ENCODE measurements at regions not wholly inside any gene's neighbourhood (a gene's known extent, or its start where the extent isn't known, plus 50 kb on each side); places are given as distances from the start of the nearest gene placed in this dataset.
"Not testable (repeated sequence)": the region's sequence is repeated elsewhere in the genome, so short reads cannot be mapped to it uniquely, and the experiment has no call there.

DNA sequence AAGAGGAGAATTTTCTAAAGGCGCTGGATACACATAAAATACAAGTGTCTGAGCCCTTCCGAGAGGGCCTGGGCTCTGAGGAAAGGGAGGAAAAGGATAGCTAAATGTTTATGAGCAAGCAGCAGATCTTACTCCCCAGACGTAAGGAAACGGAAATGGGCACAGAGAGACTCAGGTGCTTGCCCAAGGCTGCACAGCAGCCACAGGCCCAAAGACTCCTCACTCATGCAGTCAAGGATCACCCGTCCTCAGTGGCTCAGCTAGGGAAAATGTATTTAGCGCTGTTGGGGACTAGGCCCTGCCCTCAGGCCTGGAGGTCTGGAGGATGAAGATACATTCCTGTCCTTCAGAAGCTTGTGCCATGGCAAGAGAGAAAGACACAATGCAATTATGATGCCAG, 107.2 kb upstream of the SYT13 start:
- CTCF ChIA-PET, result no interaction called here
- POLR2A ChIA-PET, result no interaction called here
- no peak for DNase-seq (ENCODE audit: extremely low spot score)
- TF ChIP-seq, protein P1, sequence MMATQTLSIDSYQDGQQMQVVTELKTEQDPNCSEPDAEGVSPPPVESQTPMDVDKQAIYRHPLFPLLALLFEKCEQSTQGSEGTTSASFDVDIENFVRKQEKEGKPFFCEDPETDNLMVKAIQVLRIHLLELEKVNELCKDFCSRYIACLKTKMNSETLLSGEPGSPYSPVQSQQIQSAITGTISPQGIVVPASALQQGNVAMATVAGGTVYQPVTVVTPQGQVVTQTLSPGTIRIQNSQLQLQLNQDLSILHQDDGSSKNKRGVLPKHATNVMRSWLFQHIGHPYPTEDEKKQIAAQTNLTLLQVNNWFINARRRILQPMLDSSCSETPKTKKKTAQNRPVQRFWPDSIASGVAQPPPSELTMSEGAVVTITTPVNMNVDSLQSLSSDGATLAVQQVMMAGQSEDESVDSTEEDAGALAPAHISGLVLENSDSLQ (IDR thresholded peaks at IDR 0.05), result no peak
- TF ChIP-seq SP1 (IDR thresholded peaks at IDR 0.05) (no peak), SUZ12 (IDR thresholded peaks at IDR 0.05) (no peak), HDGF (IDR thresholded peaks at IDR 0.05; ENCODE audit: borderline replicate concordance) (no peak)

DNA sequence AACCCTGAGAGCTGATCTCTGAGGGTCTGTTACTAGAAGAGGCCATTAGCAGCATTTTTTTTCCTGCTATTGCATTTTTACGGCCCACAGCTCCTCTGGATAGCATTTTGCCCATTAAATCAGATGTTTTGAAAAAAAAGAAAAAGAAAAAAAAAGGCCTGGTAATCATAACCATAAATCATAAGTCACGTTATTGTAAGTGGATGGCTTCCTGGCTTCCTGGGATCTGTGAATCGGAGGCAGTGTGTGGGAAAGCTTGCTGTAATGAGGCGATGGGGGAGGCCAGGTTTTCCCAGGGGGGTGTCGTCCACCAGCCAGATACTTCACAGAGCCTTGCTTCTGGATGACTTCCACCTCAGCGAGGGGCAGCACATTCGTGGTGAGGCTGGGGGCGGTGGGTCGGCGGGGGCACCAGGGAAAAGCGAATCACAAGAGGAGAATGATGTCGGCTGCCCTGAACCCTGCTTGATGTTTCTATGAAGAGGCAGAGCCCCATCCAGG, 106.5 kb upstream of the SYT13 start:
- ChIA-PET POLR2A (no interaction called here), CTCF (no interaction called here)
- TF ChIP-seq SP1 (IDR thresholded peaks at IDR 0.05), result no peak
- no peak for TF ChIP-seq NFRKB (IDR thresholded peaks at IDR 0.05)
- no peak for TF ChIP-seq SUZ12 (IDR thresholded peaks at IDR 0.05)
- TF ChIP-seq ELF4 (IDR thresholded peaks at IDR 0.05), result no peak
- TF ChIP-seq, protein P1 (IDR thresholded peaks at IDR 0.05), result no peak
- TF ChIP-seq HDGF (IDR thresholded peaks at IDR 0.05; ENCODE audit: borderline replicate concordance), result no peak
- no peak for TF ChIP-seq TARDBP (IDR thresholded peaks at IDR 0.05)
- TF ChIP-seq ZNF384 (IDR thresholded peaks at IDR 0.05), result no peak
- no peak for DNase-seq (ENCODE audit: extremely low spot score)

DNA sequence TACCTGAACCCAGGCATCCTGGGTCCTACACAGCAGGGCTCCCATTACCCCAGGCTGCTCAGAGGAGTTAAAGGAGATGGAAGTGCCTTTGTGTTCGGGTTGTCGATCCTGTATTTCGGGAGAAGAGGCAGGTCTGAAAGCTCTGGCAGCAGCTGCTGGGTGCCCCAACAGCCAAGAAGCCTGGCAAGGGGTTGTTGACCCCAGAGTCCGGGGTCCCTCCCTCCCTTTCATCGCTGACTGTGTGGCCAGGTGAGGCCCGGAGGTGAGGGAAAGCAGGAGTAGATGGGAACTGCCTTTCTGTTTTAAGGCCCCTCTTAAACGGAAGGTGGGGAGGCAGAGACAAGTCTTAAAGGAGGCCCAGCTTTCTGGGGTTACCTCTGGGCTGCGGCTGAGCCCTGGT, 106.0 kb upstream of the SYT13 start:
- ChIA-PET CTCF (no interaction called here), POLR2A (no interaction called here)
- TF ChIP-seq NFRKB (IDR thresholded peaks at IDR 0.05), result no peak
- no peak for DNase-seq (ENCODE audit: extremely low spot score)

DNA sequence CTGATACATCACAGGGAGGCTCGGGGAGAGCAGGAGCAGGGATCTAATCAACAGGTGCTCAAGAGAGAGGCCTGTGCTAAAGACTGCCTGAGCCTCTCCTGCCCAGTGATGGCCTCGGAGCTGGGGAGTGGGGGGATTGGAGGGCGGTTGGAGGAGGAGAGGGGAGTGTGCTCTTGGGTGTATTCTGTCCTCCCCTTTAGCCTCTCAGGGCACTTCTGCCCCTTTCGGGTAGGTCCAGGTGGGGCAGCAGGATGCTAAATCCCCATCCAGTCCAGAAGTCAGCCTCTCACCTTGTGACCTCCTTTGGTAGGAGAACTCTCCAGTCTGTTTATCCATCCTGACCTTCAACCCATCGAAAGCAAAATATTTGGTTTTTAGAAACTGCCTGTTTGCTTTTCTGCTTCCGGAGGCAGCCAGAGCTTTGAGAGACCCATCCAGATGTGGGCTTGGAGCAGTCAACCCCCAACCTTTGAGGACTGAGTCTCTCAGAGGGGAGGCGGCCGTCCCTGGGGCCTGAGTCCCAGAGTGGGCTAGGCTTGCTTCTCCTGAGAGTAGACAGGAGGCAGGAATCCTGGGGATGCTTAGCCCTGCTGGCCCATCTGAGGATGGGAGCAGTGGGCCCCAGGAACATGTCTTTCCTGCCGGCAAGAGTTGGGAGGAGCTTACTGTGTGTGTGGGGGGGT, 105.2 kb upstream of the SYT13 start:
- CTCF ChIA-PET, result no interaction called here
- TF ChIP-seq BHLHE40 (IDR thresholded peaks at IDR 0.05; ENCODE audit: borderline replicate concordance), result no peak
- TF ChIP-seq NFRKB (IDR thresholded peaks at IDR 0.05), result no peak
- TF ChIP-seq CTBP1 (IDR thresholded peaks at IDR 0.05; ENCODE audit: borderline replicate concordance), result no peak
- no peak for TF ChIP-seq TARDBP (IDR thresholded peaks at IDR 0.05)
- no peak for TF ChIP-seq FOXM1 (IDR thresholded peaks at IDR 0.05; ENCODE audit: borderline replicate concordance)
- no peak for TF ChIP-seq FOXA1 (IDR thresholded peaks at IDR 0.05)
- no peak for TF ChIP-seq L3MBTL2 (conservative IDR thresholded peaks at IDR 0.05)
- TF ChIP-seq, protein P1 (IDR thresholded peaks at IDR 0.05), result no peak
- TF ChIP-seq LEF1 (IDR thresholded peaks at IDR 0.05; ENCODE audit: borderline replicate concordance), result no peak
- TF ChIP-seq SUZ12 (IDR thresholded peaks at IDR 0.05), result no peak
- TF ChIP-seq ELF4 (IDR thresholded peaks at IDR 0.05), result no peak
- TF ChIP-seq ZNF384 (IDR thresholded peaks at IDR 0.05), result no peak
- no peak for TF ChIP-seq FOXK2 (IDR thresholded peaks at IDR 0.05)
- no peak for TF ChIP-seq ARNT (IDR thresholded peaks at IDR 0.05)
- POLR2A ChIA-PET, result no interaction called here
- DNase-seq (ENCODE audit: extremely low spot score), result no peak

DNA sequence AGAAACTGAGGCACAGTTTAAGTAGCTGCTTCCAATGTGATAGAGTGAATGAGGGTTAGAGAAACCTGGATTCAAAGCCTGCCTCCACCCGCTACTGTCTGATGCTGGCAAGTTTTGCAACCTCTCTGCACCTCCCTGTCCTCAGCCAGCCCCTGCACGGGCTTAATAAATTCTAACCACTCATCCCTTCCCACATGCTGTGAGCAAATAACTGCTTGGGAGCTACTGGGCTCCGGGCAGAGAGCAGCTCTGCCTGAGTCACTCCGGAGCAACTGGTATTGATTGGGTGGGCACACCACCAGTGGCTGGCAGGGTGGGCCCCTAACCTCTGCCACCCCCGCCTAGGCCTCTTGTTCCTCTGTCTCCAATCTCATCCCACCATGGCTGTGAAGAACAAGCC, 104.3 kb upstream of the SYT13 start:
- no peak for TF ChIP-seq LEF1 (IDR thresholded peaks at IDR 0.05; ENCODE audit: borderline replicate concordance)
- no peak for TF ChIP-seq FOXM1 (IDR thresholded peaks at IDR 0.05; ENCODE audit: borderline replicate concordance)
- TF ChIP-seq FOXK2 (IDR thresholded peaks at IDR 0.05), result no peak
- TF ChIP-seq SUZ12 (IDR thresholded peaks at IDR 0.05), result no peak
- no peak for TF ChIP-seq ELF4 (IDR thresholded peaks at IDR 0.05)
- no peak for TF ChIP-seq SP1 (IDR thresholded peaks at IDR 0.05)
- no peak for TF ChIP-seq FOXA1 (IDR thresholded peaks at IDR 0.05)
- no peak for TF ChIP-seq TARDBP (IDR thresholded peaks at IDR 0.05)
- TF ChIP-seq, protein P1 (IDR thresholded peaks at IDR 0.05), result no peak
- no peak for TF ChIP-seq ARNT (IDR thresholded peaks at IDR 0.05)
- TF ChIP-seq CTBP1 (IDR thresholded peaks at IDR 0.05; ENCODE audit: borderline replicate concordance), result no peak
- TF ChIP-seq BHLHE40 (IDR thresholded peaks at IDR 0.05; ENCODE audit: borderline replicate concordance), result no peak
- TF ChIP-seq HDGF (IDR thresholded peaks at IDR 0.05; ENCODE audit: borderline replicate concordance), result no peak
- TF ChIP-seq NFRKB (IDR thresholded peaks at IDR 0.05), result no peak
- TF ChIP-seq L3MBTL2 (conservative IDR thresholded peaks at IDR 0.05), result no peak
- TF ChIP-seq ZNF384 (IDR thresholded peaks at IDR 0.05), result no peak
- ChIA-PET POLR2A (no interaction called here), CTCF (interaction anchor here (0.5 kb wide), 1 partner anchor 32 kb away, joined by 3 read pairs; no protein-coding TSS in a partner anchor)
- no peak for DNase-seq (ENCODE audit: extremely low spot score)

DNA sequence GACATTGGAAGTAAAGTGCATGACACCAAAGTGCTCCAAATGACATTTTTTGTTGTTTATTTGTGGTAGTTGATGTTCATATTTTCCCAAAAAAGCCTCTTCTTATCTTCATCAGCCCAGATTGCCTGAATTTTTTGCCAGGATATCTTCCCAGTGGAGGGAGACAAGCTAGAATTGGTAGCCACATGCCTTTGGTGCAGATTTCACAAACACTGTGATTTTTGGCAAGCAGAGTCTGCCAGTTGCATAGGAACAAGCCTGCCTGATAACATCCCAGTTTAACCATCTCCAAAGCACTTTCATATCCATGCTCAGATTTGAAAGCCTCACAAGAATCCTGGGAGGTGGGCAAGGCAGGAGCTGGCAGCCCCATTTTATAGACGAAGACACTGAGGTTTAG, 102.3 kb upstream of the SYT13 start:
- ChIA-PET POLR2A (no interaction called here), CTCF (no interaction called here)
- TF ChIP-seq ARNT (IDR thresholded peaks at IDR 0.05), result no peak
- TF ChIP-seq ZNF384 (IDR thresholded peaks at IDR 0.05), result no peak
- TF ChIP-seq FOXM1 (IDR thresholded peaks at IDR 0.05; ENCODE audit: borderline replicate concordance), result no peak
- no peak for TF ChIP-seq CTBP1 (IDR thresholded peaks at IDR 0.05; ENCODE audit: borderline replicate concordance)
- no peak for TF ChIP-seq NFRKB (IDR thresholded peaks at IDR 0.05)
- TF ChIP-seq ELF4 (IDR thresholded peaks at IDR 0.05), result no peak
- TF ChIP-seq TARDBP (IDR thresholded peaks at IDR 0.05), result no peak
- no peak for TF ChIP-seq SP1 (IDR thresholded peaks at IDR 0.05)
- no peak for TF ChIP-seq L3MBTL2 (conservative IDR thresholded peaks at IDR 0.05)
- no peak for TF ChIP-seq LEF1 (IDR thresholded peaks at IDR 0.05; ENCODE audit: borderline replicate concordance)
- TF ChIP-seq FOXA1 (IDR thresholded peaks at IDR 0.05), result no peak
- no peak for TF ChIP-seq SUZ12 (IDR thresholded peaks at IDR 0.05)
- TF ChIP-seq, protein P1 (IDR thresholded peaks at IDR 0.05), result no peak
- TF ChIP-seq HDGF (IDR thresholded peaks at IDR 0.05; ENCODE audit: borderline replicate concordance), result no peak
- TF ChIP-seq FOXK2 (IDR thresholded peaks at IDR 0.05), result no peak
- no peak for TF ChIP-seq BHLHE40 (IDR thresholded peaks at IDR 0.05; ENCODE audit: borderline replicate concordance)

DNA sequence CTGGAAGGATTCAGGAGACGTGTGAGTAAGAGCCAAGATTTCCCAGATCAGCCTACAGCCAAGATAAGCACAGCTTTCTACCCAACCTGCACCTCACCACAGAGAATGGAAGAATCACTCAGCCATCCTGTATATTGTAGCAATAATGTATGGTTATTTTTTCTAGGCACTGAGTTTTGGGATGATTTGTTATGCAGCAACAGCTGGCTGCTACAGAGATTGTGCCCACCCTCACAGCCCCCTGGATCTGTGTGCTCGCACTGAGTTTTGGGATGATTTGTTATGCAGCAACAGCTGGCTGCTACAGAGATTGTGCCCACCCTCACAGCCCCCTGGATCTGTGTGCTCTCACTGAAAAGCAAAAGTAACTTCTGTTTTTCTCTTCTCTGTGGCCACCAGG, 101.7 kb upstream of the SYT13 start:
- POLR2A ChIA-PET, result not testable (repeated sequence)

More for the DNA sequence above, 102.3 kb upstream of the SYT13 start:
- DNase-seq (ENCODE audit: extremely low spot score), result no peak

More for the DNA sequence above, 101.7 kb upstream of the SYT13 start:
- CTCF ChIA-PET; DNase-seq (ENCODE audit: extremely low spot score): not testable (repeated sequence)
